ENCODE measurements at regions not wholly inside any gene's neighbourhood (a gene's known extent, or its start where the extent isn't known, plus 50 kb on each side); places are given as distances from the start of the nearest gene placed in this dataset.

GRCh38 chr12:115149279-115149678 is 465.3 kb upstream of the TBX3 start:
- DNase-seq, result no peak

DNA sequence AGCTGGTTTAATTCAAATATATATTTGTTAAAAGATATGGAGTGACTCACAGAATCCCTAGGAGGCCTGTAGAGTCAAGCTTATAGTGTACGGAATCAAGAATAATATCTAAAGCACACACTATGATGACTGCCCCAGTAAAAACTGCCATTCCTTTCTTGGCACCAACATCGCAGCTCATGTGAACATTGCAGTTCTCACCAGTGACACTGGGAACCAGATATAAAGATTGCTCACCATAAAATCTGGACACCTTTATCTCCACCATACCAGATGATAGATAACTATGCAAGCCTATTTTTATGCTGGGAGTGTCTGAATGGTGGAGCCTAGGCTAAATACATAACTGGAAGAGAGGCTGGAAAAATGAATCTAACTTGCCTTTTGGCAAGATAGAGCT is 463.9 kb upstream of the TBX3 start:
- DNase-seq, result no peak

GRCh38 chr12:115146453-115146852 is 462.5 kb upstream of the TBX3 start:
- no peak for DNase-seq

DNA sequence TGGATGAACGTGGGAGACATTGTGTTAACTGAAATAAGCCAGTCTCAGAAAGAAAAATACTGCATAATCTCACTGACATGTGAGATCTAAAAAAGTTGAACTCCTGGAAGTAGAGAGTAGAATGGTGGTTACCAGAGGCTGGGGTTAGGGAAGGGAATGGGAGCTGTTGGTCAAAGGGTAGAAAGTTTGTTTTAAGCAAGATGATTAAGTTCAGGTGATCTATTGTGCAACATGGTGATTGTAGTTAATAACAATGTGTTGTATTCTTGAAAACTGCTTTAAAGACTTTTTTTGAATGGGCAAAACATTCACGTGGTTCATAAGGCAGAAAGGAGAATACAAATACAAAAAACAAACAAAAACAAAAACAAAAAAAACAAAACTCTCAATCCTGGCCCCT is 460.4 kb upstream of the TBX3 start:
- no peak for DNase-seq

GRCh38 chr12:115140981-115141655 is 457.1 kb upstream of the TBX3 start:
- no peak for DNase-seq

- DNase-seq, result no peak
These were observed 454.0 kb upstream of the TBX3 start for GRCh38 chr12:115137812-115138521.

DNA sequence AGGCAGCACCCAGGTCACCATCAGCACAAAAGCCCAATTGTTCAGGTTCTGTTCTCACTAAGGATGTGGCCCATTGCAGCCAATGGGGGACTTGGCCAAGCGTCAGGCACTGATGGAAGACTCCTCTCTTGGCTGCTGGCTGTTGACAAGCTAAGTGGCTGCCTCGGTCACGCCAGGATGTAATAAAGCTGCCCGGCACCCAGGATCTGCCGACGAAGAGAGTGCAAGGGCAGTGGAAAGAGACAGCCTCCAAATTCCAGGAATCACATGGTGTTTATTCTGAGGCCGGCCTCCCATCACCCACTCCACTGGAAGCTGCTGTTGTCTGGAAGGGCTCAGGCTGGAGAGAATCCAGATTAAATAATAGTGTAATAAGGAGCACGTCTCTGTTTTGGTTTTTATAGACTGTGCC is 451.8 kb upstream of the TBX3 start:
- no peak for DNase-seq

DNA sequence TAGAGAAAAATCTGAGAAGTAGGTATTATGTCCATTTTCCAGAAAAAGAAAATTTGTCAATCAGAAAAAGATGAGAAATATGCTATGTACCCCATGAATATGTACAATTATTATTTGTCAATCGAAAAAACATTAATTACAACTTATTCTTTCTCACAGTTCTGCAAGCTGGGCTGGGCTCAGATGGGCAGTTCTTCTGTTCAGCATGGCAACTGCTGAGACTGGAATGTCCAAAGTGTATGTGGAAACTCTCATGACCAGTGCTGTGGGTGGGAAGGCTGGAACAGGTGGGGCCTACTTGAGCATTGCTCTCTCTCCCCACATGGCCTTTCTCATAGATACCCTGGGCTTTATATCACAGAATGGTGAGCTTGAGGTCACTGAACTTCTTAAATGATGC is 450.3 kb upstream of the TBX3 start:
- DNase-seq, result no peak

GRCh38 chr12:115132905-115133304 is 448.9 kb upstream of the TBX3 start:
- DNase-seq, result no peak

DNA sequence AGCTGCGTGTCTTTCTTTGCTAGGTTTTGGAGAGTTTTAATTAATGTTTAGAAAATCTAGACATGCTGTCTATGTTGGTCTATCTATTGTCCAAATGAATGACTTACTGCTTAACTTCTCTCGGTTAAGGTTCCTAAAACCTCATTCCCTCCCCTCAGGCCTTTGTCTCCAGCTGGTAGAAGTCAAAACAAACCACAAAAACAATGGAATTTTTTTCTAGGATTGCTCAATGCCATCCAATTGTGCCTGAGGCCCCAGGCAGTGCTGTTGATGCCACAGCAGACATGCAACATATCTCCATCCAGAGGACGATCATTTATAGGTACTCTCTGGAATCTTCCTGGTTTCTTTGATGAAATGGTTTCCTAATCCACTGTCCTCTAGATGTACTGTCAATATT is 448.2 kb upstream of the TBX3 start:
- DNase-seq, result no peak

DNA sequence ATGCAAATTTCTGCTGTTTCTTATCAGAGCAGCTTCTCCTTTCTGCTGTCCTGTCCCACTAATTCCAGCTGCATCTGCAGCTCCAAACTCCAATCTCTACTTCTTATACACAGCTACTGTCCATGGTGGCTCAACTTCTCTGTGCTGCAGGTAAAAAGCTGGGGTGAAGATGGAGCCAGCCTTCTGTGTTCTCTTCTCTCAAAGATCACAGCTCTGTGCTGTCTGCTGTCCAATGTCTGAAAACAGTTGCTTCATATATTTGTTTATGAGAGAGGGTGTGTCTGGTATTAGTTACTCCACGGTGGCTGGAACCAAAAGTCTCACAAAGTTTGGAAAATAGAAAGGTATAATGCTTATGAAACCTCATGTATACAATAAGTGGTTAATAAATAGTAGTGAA is 445.8 kb upstream of the TBX3 start:
- DNase-seq, result no peak

DNA sequence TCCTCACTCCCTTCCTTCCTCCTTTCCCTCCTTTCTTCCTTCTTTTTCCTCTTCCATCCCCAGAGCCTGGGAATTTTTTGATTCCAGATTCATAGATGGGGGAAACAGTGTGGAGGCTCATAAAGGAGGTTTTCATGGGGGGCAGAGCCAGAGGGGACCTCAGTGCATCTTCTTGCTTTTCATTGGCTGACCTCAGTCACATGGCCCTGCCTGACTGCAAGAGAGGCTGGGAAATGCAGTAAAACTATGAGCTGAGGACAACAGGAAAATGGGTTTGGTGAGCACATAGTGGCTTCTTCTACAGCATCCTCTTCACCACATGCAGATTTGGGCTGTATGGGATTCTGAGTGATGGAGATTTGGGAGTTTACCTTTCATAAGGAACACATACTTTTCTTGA is 437.1 kb upstream of the TBX3 start:
- no peak for DNase-seq

DNA sequence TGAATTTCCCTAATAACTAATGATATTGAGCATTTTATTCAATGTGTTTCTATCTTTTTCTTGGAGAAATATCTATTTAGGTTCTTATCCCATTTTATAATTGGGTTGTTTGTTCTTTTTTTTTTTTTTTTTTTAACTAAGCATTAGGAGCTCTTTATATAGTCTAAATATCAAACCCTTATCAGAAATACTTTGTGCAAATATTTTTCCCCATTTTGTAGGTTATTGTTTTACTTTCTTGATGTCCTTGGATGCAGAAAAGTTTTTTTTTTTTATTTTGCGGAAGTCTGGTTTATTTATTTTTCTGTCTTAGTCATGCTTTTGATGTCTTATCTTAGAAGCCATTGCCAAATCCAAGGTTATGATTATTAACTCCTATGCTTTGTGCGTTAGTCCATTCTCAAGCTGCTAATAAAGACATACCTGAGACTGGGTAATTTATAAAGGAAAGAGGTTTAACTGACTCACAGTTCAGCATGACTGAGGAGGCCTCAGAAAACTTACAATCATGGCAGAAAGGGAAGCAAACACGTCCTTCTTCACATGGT is 434.3 kb upstream of the TBX3 start:
- DNase-seq, result no peak

GRCh38 chr12:115114140-115114539 is 430.2 kb upstream of the TBX3 start:
- DNase-seq, result no peak

DNA sequence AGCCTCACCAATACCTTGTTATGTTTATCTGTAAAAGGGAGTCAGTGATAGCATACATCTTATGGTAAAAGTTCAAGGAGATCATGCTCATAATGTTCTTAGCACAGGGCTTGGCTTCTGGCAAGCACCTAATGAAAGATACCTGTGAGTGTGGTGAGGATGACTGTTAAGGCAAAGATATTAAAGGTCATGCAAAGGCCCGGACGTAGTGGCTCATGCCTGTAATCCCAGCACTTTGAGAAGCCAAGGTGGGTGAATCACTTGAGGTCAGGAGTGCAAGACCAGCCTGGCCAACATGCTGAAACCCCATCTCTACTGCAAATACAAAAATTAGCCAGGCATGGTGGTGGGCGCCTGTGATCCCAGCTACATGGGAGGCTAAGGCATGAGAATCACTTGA is 425.9 kb upstream of the TBX3 start:
- no peak for DNase-seq

DNA sequence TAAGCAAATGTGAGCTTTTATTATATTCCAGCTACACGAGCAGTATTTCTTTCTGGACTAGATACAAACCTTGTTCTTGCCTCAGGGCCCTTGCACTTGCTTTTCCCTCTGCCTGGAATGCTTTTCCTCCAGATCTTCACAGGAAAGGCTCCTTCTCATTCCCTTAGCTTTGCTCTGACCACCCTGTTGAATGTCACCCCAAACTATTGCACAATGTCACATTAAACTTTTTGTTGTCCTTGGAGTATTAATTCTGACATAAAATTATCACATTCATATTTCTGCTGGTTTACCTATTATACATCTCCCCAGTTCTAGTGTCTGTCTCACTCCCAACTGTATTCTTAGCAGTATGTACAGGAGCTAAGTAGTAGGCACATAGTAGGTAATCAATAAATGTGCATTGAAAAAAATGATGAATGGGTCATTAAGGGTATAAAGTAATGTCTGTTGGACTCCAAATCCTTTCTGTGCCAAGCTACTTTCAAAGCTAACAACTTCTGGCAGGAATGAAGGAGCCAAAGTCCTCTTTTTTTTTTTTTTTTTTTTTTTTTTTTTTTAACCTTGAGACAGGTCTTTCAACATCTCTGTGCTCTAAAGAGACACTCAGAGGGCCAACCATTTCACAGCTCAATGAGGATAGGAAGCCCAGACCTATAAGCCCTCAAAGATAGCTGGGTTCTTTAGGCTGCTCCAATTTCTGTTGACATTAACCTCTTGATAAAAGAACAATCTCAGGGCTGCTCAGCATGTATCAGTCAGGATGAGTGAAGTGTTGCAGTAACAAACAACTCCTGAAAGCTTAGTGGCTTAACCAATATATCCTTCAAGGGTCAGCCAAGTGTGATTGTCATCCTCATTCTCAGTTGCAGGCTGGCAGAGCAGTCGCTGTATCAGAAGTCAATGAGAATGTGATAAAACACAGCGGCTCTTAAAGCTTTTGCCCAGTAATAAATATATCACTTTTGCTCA is 424.4 kb upstream of the TBX3 start:
- DNase-seq, result no peak

GRCh38 chr12:115103884-115104883 is 420.2 kb upstream of the TBX3 start:
- DNase-seq, result no peak

DNA sequence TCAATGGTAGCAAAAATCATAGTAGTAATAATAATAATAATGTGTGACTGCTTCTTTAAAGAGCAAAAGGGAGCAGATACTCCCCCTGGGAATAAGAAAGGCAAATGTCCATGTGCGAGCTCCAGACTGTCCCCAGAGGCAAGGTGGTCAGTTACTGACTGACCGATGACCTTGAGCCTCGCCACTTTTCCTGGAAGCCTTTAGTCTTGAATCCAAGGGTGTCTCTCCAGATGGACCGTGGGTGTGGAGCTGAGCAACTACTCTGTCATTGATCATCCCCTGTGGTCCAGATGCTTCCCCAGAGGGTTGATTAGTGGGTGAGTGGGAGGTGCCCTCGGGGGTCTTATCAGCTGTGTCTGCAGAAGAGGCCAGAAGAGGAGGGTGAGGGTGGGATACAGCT is 418.5 kb upstream of the TBX3 start:
- no peak for DNase-seq

DNA sequence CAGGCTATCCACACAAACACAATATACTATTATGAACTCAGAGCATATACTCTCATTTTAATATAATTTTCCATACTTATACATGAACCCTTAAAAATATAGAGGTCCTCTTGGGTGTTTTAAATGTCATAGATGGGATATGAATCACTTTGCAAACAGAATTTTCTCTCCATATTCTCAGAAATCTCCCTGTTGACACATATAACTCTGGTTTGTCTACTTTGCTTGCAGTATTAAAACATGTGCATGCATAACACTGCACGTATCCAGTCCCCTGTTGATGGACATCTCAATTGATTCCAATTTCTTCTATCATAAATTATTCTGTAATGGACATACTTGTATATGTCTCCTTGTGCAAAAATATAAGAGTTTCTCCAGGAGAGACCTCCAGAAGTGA is 417.5 kb upstream of the TBX3 start:
- DNase-seq, result no peak

DNA sequence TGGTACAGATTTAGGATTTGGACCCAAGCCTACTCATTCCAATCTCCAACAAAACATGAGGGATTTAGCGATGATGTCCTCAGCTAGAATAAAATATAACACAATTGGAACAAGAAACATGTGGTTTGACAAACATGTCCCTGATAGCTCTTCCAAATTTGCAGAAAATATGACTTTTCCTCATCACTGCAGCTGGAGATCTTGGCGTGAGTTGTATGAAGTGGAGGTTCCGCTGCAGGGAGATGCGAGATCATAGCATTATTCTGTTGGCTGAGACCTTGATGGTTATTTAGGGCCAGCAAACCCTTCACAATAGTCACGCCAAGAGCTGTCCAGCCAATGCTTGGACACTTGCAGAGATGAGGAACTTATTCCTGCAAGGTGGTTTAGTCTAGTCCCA is 413.4 kb upstream of the TBX3 start:
- no peak for DNase-seq

- no peak for DNase-seq
These were observed 412.8 kb upstream of the TBX3 start for GRCh38 chr12:115096588-115097397.
